HG03469 (cell line): ENCODE measurements at regions not wholly inside any gene's neighbourhood (a gene's known extent, or its start where the extent isn't known, plus 50 kb on each side); places are given as distances from the start of the nearest gene placed in this dataset.
"Not testable (repeated sequence)": the region's sequence is repeated elsewhere in the genome, so short reads cannot be mapped to it uniquely, and the experiment has no call there.

Experiments used
- ATAC-seq: cut with Tn5 transposase; IDR thresholded peaks from one replicate; pipeline ENCODE4 v1.9.1; 2021; ENCODE audit warnings: mild to moderate bottlenecking, moderate library complexity, moderate number of reproducible peaks; ENCODE audit not compliant: unreplicated experiment

DNA sequence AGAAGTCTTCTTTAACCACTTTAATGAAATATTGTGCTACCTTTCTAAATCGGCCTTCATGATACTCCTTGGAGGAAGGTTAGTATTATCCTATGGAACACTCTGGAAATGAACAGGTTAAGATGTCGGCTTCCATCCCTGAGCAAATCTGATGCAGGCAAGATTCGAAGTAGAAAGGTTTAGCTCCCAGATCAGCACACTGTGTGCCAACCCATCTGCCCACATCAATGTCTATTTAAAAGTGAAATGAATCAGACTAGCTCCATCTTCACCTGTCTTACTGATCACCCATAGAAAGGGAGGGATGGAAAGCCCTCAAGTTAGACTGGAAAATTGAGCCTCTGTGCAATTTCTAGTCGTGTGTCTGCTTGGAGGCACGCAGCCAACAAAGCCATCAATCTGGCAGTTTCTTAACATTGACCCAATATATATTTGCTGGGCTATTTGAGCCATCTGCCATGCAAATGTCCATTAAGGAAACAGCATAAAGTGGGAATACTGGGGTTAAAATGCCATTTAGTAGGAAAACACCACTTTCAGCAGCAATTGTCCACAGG is 506.1 kb downstream of the RMST start:
- no peak for ATAC-seq

DNA sequence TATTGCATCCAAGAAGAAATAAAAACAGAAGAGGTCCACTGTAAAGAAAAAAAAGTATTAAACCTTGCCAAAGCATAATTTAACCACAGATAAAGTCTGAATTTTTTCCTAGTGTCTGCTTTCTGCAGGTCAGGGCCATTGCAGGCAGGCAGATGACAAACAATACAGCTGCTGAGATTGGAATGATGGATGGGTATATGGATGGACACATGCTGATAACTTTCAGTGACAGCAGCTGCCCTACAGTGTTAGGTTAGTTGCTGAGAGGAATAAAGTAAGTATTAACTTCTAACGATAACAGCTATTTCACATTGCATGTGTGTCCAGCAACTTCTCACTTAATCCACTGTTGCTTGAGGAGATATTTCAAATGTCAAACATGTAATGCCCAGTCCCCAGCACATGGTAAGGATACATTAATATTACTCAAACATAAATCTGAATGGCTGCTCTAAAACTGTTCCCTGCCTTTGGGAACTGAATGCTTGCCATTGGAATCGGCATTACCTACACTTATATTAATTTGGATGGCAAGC is 515.3 kb downstream of the RMST start:
- no peak for ATAC-seq

DNA sequence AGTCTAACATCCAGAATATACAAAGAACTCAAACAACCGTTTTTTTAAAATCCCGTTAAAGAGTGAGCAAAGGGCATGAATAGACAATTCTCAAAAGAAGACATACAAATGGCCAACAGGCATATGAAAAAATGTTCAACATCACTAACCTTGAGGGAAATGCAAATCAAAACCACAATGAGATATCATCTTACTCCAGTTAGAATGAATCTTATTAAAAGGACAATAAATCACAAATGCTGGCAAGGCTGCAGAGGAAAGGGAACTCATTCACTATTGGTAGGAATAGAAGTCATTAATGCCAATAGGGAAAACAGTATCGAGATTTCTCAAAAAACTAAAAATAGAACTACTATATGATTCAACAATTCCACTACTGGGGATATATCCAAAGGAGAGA is 520.1 kb downstream of the RMST start:
- no peak for ATAC-seq

DNA sequence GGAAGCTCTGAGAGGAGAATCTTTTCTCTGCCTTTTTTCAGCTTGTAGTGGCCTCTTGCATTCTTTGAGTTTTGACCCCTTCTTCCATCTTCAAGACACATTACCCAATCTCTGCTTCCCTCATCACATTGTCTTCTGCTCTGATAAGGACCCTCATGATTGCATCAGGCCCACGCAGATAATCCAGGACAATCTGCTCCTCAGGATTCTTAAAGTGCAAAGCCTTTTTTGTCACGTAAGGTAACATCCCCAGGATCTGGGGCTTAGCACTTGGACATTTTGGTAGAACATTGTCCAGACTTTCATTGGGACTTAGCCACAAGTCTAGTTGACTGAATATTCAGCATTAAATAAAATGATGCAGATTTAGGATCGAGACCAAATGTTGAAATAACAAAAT is 521.2 kb downstream of the RMST start:
- ATAC-seq: no peak

DNA sequence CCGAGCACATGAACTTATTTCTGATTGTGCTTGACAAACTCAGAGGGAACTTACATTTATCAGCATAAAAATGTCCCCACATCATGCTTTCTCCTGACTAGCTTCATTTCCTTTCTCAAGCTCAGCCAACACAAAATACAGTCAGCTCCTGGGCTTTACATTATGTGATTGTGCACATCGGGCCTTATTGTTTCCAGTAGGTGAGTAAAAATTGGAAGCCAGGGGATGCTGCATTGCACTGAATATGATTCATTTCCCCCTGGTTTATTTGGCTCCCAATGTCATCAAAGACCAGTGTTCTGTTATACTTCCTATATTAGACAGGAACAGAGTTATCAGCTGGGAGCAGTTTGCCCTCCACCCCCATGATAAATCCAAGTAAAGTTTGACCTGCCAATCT is 521.8 kb downstream of the RMST start:
- ATAC-seq: no peak

DNA sequence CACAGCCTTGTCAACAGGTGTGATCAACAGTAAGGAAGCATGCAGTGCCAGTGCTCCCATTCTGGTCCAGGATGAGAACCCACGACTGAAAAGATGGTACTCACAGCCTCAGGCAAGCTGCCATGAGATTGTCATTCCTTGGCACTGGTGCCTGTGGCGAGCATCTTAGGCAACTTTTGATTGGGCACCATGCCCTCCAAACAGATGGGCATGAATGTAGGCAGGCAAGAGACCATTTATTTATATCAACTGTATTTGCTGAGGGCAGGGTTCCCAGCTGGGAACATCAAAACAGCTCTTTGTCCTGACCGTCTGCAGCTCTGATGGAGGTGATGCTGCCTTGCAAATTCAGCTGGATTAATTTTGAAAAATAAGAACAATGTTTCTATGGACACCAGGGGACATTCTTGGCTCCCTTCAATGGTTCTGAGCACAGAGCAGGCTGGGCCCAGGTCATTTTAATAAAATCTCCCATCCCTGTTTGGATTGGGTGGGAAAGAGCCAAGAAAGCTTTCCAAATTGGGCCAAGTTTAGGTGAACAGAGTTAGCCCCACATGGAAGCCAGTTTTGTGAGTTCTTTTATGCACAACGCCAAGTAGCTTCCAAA is 522.5 kb downstream of the RMST start:
- no peak for ATAC-seq

DNA sequence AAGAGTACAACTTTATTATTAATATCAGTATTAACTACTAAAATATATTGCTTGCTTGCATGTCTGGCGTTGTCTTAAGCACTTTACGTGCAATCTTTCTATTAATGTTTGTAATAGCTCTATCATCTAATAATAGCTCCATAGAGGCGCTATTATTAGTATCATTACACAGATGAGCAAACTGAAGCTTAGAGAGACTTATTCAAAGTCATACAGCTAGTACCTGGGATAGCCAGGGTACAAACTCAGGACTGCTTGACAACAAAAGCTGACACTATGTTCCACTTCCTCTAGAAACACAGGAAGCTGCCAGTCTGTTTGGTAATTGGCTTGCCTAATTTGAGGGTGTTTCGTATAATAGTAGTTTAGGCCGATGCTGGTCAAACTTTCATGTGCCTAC is 523.2 kb downstream of the RMST start:
- ATAC-seq: no peak

DNA sequence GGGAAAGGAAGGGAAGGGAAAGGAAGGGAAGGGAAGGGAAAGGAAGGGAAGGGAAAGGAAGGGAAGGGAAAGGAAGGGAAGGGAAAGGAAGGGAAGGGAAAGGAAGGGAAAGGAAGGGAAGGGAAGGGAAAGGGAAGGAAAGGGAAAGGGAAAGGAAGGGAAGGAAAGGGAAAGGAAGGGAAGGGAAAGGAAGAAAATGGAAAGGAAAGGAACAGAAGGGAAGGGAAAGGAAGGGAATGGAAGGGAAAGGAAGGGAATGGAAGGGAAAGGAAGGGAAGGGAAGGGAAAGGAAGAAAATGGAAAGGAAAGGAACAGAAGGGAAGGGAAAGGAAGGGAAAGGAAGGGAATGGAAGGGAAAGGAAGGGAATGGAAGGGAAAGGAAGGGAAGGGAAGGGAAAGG is 526.0 kb downstream of the RMST start:
- ATAC-seq: not testable (repeated sequence)

DNA sequence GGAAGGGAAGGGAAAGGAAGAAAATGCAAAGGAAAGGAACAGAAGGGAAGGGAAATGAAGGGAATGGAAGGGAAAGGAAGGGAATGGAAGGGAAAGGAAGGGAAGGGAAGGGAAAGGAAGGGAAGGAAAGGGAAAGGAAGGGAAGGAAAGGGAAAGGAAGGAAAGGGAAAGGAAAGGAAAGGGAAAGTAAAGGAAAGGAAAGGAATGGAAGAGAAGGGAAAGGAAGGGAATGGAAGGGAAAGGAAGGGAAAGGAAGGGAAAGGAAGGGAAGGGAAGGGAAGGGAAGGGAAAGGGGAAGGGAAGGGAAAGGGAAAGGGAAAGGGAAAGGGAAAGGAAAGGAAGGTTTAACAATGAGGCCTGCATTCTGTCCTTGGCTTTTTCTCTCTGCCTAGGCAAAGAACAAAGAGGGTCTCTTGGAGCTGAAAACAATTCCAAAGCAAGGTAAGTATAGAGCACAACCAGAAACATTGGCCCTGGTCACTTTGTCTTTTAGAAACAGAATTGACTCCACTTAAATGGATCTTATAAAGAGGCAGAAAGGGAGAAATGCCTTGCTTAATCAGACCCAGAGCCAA is 525.9 kb upstream of the TMPO start:
- no peak for ATAC-seq

DNA sequence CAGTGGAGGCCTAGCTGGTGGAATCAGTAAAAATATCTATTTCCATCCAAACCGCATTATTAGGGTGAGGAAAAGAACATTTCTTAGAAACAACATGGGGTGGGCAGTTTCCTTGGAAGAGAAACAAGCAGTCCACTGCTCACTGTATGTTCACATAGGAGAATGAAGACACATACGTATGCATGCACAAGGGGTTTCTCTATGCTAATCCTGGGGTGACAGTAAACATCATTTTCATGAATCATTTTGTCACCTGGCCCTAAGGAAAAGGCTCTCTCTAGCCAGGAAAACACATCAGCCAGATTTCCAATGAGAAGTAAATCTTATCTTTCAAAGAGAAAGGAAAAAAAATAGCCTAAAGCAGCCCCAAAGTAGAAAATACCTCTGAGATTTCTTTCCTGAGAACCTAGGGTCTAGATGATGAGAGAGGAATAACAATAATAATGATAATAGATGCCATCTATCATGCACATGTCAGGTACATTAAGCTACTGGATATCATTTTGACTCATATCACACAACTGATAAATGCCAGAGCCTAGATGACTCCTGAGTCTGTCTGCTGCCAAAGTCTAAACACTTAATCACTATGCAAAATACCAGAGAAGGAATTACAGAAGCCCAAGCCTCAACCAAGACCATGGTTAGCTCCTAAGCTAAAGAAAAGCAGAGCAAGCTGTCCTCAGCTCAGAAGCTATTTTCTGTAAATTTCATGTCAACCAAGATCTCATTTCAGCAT is 520.5 kb upstream of the TMPO start:
- ATAC-seq: no peak

DNA sequence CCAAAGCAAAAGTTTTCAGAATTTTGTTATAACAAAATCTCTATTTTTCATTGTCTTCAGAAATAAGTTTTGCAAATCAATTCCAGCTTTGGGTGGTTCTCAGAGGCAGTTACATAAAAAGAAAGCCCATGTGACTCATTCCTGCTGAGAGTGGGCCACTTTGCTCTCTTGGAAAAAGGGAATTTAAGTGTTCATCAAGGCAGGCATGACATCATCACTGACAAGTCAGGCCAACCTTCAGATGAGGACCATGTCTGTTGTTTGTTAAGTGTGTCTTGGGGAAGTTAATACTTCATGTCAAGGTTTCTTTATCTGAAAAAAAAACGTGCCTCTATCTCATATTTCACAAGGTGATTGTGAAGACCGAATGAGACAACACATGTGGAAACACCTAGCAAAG is 519.8 kb upstream of the TMPO start:
- ATAC-seq: no peak

DNA sequence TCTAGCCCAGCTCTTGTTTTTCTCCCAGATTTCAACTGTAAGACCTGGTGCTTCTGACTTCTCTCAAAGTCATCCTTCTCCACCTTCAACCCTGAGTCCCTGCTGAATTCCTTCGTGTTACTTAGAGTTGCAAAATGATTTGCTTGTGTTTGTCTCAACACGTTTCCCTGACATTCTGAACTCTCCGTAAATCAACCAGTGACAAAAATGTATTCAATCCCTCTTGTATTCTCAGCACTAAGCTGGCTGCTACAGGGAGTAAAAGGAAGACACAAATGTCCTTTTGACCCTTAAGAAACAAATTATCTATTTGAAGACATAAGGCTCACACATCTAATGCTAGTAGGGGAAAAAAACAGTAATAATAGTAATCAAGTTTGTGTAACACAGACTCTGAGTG is 514.0 kb upstream of the TMPO start:
- ATAC-seq: no peak

DNA sequence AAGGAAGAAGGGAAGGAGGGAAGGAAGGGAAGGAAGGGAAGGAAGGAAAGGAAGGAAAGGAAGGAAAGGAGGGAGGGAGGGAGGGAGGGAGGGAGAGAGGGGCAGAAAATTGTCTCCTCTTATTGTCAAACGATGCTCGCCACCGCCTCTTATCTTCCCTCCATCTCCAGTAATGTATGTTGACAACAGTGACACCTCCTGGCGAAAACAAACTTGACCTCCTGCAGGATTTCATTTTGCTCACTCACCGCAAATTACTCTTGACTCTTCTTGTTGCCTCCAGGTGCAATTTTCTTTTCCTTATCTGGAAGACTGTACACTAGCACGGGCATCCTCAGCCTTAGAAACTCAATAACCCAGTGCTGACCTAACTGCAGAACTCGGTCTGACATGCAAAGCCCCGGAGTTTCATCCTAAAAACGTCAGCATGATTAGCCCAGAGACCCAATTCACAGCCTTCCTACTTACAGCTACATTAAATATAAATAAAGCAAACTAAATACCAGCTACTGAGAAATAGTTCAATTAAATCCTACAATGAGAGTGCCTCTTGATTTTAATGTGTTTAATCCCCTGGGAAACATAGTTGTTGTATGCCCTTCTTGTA is 512.4 kb upstream of the TMPO start:
- ATAC-seq: peak; percentile 70

DNA sequence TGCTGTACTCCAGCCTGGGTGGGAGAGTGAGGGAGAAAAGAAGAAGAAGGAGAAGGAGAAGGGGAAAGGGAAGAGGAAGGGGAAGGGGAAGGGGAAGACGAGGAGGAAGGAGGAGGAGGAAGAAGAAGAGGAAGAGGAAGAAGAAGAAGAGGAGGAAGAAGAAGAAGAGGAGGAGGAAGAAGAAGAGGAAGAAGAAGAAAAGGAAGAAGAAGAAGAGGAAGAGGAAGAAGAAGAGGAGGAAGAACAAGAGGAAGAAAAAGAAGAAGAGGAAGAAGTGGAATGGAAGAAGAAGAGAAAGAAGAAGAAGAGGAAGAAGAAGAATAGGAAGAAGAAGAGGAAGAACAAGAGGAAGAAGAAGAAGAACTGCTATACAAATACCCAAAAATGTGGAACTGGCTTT is 507.4 kb upstream of the TMPO start:
- ATAC-seq: no peak

DNA sequence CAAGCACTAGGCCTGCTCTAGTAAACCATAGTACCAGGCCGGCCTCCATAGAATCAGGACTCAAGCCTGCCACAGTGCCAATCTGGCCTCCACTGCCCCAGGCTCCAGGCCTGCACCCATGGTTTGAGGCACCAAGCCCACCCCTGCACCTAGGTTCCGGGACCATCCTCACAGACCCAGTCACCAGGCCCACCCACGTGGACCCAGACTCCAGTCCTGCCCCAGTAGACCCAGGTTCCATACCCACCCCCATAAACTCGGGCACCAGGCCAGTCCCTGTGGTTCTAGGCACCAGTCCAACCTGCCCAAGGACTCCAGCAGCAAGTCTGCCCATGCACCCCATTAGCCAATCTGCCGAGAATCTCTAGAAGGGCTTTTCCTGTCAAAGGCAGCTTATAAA is 501.8 kb upstream of the TMPO start:
- no peak for ATAC-seq

DNA sequence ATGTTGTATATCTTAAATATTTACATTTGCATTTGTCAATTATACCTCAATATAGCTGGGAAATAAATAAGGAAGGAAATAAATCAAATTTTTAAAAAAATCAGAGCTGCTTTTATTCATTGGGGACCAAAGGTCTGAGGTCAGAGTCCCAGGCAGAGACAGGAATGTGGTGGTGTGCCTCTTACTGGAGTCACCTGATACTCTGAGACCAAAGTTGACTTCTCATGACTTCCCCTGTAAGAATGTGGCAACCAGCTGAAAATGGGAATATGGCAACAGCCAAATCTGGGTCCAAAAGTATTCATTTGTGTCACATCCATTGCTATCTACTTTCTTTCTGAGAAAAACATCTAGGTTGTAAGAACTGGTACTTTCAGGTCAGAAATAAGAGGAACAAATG is 496.6 kb upstream of the TMPO start:
- ATAC-seq: no peak

DNA sequence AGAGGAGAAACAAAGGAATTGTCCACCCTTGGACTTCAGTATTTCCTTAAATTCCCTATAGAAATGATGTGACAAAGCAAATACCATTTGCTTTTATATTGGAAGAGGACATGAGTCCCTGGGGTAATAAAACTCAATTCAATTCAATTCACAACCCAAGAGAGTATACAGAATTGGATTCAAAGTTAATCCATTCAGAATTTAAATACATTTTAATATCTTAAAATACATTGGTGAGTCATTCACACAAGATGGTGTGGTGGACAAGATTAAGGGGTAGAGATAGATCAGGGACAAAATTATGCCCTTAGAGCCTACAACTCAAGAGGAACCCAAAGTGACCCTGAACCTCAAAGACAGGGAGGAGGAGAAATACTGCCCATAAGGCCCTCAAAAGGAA is 495.0 kb upstream of the TMPO start:
- ATAC-seq: no peak

DNA sequence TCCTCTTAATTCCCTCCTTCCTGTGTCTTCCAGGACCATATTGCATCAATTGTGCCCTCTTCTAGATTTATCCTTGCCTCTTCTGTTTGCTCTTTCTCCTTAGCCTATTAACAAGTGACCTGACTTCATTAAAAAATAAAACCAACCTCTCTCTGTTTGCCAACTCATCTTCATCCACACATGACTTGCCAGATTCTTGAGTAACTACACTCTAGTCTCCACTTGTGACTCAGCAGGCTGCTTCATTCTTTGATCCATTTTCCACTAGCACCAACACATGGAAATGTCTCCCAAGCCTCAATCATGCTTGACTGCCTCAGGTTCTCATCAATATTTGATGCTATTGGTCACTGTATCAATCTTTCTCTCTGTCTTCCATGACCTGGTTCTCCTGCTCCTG is 492.4 kb upstream of the TMPO start:
- no peak for ATAC-seq

DNA sequence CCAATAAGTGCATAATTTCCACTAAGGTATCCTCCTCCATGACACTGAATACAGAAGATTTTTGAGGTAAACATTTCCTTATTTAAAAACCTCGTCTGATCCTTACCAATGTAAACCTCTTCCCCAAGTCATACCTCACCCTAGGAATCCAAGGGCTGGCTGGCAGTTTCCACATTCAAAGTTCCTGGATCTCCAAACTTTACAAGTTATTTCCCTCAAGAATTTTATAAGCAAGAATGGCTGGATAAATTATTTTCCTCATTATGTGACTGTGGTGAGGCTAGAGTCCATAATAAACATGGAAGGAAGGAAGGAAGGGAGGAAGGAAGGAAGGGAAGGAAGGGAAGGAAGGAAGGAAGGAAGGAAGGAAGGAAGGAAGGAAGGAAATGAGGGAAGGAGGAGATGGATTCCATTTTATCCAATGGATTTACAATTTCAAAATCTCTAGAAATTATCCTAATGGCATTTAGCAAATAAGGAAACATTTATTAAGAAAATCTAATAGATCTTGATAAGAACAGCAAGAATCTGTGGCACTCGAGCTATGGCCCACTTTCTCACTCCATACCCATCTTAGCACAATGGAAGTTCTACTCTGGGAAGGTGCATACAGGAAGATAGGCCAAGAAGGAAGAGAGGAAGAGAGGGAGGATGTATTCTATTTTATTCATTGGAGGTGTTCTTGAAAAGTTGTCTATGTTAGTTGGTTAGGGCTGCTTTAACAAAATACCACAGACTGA is 477.8 kb upstream of the TMPO start:
- no peak for ATAC-seq

DNA sequence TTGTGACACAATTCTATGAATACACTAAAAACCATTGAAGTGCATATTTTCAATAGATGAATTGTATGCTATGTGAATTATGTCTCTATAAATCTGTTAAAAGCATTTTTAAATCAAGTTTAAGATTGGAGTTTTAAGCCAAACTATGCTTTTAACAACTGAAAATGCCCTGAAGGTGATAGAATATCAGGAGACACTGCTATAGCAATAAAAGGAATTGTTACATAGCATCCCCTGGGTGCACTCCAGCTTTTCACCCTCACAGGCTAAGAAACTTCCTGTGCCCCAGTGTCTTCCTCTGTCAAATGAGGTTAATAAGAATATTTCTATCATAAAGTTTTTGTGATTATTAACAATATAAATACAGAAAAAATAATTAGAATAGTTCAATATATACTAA is 472.7 kb upstream of the TMPO start:
- ATAC-seq: no peak

DNA sequence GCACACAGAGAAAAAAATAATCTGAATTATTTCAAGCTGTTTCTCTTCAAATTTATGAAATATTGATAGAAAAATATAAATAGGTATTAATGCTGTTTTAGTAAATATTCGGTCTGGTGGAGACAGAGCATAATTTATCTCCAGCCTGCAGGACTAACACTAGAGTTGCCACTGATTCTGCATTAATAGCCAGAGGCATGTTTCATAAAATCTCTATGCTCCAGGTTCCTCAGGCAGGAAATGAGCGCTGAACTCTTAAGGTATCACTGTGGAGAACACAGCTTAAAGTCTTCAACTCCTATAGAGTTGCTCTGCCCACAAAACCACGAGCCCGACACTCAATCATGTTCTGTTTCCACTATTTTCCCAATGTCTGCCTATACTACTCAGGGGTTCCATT is 470.0 kb upstream of the TMPO start:
- ATAC-seq: no peak
